G401.6 (cell line): ENCODE measurements at regions not wholly inside any gene's neighbourhood (a gene's known extent, or its start where the extent isn't known, plus 50 kb on each side); places are given as distances from the start of the nearest gene placed in this dataset.
"Not testable (repeated sequence)": the region's sequence is repeated elsewhere in the genome, so short reads cannot be mapped to it uniquely, and the experiment has no call there.

ENCODE experiments used
- FAIRE-seq: peaks from 2 replicates; lab custom pipeline; 2012; peaks lifted over from hg19 to GRCh38; lab: Jason Lieb, UNC

DNA sequence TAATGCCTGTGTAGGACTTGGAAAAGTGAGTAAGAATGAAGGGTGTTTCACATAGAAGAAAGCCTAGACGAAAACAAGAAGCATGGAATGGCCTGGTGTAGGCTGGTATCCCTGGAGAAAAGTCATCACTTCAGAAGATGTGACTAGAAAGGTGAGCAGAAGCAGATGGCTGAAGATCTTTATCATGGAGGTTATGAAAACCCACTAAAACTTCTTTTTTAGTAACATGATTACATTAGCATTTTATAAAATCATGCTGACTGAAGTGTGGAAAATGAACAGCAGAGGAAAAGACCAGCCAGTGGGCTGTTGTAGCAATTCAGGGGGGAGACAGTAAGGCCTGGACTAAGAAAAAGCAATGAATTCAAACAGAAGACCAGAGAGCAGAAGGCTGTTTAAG is 114.5 kb upstream of the G2E3 start:
- no peak for FAIRE-seq

DNA sequence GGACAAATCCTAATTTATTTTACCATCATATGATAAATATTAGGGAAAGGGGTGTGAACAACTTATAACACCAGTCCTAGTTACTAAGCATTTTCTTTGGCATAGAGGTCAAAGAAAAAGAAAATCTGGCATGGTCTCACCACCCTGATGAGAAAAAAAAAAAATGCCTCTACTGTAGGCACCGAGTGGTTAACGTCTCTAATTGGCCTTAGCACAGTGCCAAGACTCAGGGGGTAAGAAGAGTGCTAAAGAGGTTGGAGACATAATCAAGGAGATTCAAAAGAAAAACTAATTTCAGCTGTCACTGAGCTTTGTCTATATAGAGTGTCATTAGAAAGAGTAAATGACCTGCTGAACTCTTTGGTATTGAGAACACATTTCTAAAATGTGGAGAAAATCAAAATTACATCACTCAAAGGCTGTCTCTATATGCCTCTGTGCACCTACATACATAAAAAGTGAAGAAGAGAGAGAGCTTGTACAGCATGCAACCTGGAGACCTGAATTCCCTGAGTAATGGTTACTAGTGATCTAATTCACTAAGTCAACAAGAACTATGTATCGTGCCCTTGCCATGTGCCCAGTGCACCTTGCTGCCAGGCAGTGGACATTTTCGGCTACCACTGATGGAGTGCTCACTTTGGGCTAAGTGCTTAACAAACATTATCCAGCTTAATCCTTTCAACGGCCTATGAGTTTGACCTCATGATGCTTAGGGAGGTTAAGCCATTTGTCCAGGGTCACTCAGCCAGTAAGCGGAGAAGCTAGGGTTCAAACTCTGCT is 113.8 kb upstream of the G2E3 start:
- FAIRE-seq = no peak

DNA sequence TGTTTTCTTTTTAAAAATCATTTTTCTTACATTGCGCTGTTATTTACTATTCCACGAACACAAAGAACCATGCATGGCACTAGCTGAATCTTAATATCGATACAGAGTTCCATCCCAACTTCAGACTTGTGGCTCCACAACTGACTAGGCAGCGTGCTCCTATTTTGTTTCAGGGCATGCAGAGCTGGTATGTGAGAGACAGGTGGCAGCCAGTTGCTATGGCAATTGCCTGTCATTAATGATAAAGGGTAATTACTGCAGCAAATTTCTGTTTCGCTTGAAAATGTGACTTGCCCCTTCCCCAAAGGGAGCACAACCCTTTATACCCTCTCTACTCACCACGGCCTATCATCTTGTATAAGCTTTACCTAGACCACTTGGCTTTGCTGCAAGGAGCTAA is 113.1 kb upstream of the G2E3 start:
- FAIRE-seq = no peak

DNA sequence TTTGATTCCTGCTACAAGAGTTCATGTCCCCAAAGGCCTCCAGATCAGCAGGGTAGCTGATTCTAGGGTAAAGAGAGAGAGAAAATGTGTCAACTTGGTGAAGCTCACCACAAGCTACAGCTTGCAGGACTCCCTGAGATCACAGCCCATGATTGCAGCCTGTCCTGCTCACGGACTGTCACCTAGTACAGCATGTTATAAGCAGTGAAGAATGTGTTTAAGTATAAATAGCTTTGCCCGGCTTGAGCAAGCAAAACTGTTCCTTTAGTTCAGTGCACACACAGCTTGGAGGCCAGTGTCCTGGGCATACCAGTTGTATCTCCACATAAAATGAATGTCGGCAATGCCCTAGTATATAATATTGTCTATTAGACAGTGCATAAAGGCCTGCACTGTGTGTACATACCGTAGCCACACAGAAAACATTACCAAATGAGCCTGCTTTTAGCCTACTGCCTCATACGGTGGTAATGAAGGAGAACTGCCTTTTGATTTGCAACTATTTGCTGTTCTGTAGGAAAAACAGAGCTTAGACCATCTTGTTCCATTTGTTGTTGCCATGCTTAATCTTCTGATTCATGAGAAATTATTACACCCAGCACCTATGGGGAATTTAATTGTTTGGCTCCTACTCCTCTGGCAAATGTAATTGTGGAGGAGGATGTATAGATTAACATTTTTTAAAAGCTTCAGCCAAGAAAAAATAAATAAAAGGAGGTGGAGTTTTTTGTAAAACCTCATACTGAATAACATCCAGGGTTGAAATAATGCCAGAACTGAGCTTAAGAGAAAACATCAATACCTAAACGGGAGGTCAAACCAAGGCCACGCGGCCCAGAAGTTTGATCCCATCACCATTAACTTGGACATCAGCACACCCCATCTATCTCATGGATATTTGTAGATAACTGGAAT is 108.1 kb upstream of the G2E3 start:
- no peak for FAIRE-seq

DNA sequence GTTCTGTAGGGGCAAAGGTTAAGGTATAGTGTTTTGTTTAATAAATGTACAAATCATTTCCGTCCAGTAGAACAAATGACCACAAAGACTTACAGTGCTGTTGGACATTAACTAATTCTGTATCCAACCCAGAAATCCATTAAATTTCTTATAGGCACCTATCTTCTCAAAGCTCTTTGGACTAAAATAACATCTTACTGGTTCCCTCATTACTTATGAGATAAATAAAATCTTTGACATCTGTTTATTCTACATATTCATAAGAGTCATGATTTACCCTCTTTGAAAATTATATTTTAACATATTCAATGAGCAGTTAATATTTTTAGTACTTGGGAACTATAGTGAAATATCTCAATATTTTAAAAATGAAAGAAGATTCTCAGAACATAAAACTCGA is 102.7 kb upstream of the G2E3 start:
- FAIRE-seq = no peak

DNA sequence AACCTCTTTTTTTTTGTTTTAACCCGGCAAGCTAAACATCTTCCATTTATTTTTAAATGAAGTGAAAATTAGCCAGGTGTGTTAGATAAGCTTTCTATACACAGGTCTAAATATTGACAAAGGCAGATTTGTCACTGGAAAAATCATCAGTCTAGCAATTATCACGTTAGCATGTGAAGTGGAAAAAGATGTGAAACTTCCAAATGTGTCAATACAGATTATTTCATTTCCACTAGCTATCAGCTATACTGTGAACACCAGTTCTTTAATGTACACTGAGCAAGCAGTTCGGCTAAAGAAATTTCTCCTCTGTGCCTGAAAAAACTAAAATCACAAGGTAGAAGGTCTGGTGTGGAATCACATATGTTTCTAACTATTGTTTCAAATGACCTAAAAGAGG is 96.6 kb upstream of the G2E3 start:
- no peak for FAIRE-seq

DNA sequence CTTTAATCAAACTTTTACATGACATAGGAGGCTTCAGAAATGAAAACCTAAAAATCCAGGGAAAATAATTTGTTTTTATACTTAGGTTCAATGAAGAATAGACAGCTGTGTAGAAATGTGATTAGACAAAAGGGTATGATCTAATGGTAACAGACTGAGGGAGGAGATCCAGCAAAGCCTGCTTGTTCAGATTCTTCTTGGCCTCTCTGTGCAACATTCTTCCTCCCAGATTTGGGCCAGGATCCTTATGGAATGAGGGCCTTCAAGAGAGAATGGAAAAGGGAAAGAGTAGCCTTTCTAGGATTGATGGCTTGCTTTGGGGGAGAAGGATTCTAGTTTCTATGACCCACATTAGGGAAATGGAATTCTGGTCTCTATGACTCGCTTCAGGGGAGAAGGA is 94.5 kb upstream of the G2E3 start:
- FAIRE-seq = no peak

DNA sequence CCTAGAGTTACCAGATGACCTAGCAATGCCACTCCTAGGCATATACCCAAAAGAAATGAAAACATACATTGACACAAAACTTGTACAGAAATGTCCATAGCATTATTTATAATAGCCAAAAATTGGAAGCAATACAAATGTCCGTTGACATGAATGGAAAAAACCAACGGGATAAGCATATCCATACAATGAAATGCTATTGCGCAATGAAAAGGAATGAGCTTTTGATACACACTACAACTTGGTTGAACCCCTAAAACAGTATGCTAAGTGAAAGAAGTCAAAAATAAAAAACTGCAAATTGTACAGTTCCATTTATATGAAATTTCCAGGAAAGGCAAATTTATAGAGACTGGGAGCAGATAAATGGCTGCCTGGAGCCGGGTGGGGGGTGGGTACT is 90.6 kb upstream of the G2E3 start:
- no peak for FAIRE-seq

DNA sequence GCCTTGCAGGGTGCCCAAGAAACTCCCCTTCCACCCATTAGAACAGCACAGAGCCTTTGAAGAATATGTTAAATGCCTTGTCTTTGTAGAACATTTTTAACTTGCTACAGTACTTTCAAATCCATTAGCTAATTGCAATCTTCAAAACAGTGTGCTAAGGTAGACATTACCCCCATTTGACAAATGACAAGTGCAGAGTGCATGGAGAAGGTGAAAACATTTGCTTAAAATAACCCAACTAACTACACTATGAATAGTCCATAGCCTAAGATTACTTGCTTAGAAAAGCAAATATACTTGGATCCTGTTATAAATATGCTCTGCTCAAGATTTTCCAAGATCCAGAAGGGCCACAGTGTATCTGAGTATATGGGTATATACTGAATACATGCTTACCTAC is 87.0 kb upstream of the G2E3 start:
- FAIRE-seq = no peak

DNA sequence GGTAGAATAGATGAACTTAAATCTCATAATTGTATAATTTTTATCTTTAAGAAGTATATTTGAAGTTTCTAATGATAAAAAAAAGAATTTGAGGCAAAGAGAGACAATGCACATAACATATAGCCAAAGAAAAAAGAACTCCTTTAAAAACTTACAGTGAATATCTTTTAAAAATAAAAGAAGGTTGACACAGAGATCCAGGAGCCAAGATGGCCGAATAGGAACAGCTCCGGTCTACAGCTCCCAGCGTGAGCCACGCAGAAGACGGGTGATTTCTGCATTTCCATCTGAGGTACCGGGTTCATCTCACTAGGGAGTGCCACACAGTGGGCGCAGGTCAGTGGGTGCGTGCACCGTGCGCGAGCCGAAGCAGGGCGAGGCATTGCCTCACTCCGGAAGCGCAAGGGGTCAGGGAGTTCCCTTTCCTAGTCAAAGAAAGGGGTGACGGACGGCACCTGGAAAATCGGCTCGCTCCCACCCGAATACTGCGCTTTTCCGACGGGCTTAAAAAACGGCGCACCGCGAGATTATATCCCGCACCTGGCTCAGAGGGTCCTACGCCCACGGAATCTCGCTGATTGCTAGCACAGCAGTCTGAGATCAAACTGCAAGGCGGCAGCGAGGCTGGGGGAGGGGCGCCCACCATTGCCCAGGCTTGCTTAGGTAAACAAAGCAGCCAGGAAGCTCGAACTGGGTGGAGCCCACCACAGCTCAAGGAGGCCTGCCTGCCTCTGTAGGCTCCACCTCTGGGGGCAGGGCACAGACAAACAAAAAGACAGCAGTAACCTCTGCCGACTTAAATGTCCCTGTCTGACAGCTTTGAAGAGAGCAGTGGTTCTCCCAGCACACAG is 84.9 kb upstream of the G2E3 start:
- FAIRE-seq = not testable (repeated sequence)

DNA sequence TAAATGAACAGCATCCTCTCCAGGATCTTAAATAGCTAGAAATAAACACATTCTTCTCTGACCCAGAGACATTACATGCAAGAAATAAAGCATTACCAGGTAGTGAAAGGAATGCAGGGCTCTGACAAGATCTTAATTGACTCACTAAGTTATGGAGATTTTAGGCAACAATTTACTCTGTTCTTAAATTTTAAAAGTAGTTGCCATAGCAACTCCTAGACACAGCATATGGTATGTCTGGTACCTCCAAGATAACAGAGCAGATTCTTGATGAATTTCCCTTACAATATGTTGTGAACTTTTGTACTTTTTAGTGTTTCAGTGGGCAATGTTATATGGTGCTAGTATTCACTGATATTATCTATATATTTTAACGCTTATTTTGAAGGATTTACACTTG is 76.7 kb upstream of the G2E3 start:
- no peak for FAIRE-seq

DNA sequence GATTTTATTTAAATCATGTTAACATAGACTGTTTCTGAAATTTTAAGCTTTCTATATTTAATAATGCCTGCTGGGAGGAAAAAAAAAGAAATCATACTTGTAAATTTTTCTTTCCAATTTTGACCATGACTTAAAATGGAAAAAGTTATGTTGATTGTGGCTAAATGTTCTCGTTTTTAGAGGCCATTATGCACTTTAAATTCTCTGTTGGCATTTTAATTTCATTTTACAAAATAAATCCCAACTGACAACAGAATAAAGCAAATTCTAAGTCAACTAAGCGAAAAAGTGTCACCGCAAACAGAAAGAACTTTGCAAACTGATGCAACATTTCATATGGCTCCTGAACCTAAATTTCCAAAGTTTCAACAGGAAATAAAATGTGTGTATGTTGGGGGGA is 74.8 kb upstream of the G2E3 start:
- no peak for FAIRE-seq

DNA sequence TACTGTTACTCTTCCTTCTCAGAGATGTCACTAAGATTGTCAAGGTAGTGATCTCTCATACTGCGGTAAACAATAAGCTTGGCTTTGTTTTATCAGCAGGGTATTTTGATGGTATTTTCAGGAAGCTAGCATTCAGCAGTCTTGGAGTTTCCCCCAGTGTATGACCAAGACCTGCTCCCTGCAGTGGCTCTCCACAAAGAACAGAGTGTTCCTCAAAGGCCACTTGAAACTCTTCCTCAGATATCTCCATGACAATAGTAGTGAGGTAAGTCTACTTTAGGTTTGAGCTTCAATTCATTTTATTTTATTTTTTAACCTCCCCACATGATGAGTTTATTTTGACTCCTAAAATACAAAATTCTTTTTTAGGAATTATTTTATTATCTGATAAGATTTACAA is 74.0 kb upstream of the G2E3 start:
- no peak for FAIRE-seq

DNA sequence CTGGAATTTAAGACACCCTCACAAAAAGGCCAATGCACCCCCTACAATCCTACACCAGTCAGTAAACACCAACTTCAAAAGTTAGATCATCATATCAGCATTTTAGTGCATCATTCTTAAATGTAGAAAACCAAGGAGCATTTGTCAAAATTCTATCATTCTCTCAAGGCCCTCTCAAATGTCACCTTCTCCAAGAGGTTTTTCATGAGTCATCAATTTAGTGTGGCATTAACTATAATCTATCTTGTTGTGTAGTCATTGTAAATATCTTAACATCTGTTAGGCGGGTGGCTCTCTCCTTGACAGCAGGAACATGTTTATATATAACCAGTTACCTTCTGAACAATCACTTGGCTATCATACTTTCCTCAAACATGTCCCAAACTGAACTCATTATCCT is 62.1 kb upstream of the G2E3 start:
- FAIRE-seq = no peak

DNA sequence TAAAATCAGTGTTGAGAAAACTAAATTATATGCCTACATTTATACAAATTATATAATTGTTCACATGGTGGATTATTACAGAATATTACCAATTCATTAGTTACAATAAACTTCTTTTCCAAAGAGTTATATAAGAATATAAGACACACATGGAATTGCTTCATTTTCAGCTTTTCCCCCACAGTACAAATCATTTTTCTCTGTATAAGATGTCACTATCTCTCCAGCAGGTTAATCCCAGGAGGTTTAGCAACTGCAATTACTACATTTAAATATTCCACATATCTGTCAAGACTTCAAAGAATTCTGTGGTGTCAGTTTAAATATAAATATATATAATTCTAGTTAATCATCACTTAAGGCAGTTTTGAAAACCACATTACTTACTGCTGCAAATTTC is 59.6 kb upstream of the G2E3 start:
- FAIRE-seq = no peak

DNA sequence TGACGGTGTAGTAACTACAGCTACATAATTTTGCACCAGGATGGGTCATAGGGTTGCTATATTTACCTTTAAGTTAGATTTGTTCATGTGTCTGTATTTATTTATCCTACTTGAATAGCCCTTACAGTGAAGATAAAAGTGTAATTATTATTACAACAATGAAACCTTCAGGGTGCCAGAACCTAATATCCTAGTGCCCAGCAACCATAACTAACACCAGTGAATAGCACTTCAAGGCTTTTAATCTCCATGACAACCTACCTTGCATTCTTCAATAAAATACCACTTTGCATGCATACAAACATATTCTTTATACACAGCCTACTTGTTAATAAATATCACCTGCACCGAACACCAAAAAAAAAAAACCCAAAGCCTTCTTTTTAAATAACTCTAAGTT is 58.7 kb upstream of the G2E3 start:
- FAIRE-seq = no peak

DNA sequence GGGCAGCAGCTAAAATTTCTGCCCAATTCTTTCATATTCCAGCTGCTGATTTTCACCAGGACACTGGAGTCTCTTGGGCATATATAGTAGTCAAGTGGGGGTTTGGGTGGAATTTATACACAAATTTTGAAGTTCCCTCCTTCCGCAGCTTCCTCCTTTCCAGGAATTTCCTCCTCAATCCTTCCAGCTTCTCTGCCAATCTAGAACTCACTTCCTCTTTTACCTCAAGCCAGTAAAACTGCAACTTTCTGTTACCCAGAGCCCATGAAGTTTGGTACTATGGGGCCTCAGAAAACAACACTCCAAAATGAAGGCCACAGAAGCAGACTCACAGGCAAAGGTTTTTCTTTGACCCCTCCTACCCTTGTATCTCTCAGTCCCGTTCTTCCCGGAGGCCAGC is 51.7 kb upstream of the G2E3 start:
- FAIRE-seq = no peak
